ENCODE measurements at regions not wholly inside any gene's neighbourhood (a gene's known extent, or its start where the extent isn't known, plus 50 kb on each side); places are given as distances from the start of the nearest gene placed in this dataset.

- no peak overlapping the region for H3K9ac ChIP-seq (ENCODE audit: insufficient read depth, low read length, poor library complexity, severe bottlenecking)
- TF ChIP-seq CTCF (IDR thresholded peaks at IDR 0.05), result no peak
- no peak overlapping the region for H2AFZ ChIP-seq (ENCODE audit: insufficient read depth, low read depth, low read length, poor library complexity, severe bottlenecking)
- no peaks in the 10 kb centered on the region for H3K9me3 ChIP-seq (replicated peaks in 1 of 2; ENCODE audit: control insufficient read depth in 1 of 2, insufficient read depth in 1 of 2, low read length in 2 of 2)
- no peak overlapping the region for H3K4me3 ChIP-seq (replicated peaks in 1 of 3; ENCODE audit: low read depth in 2 of 3, low read length in 3 of 3)
- Mint-ChIP-seq H3K36me3 (no peaks in the 10 kb centered on the region), H3K27me3 (ENCODE audit: low read depth in 3 of 3) (peaks cover 0 to 8% (median 7%) of the 10 kb centered on the region in 3 donors), H3K4me1 (no peaks in the 10 kb centered on the region), H3K4me3 (no peak overlapping the region), H3K9me3 (peaks cover 0 to 3% (median 0%) of the 10 kb centered on the region in 7 donors), H3K27ac (no peak overlapping the region)
- H3K27ac ChIP-seq (ENCODE audit: low read depth in 1 of 2, low read length in 2 of 2), result no peak overlapping the region
- no peaks in the 10 kb centered on the region for H3K79me2 ChIP-seq (ENCODE audit: insufficient read depth, low read length)
- intact Hi-C loops (cut with micrococcal nuclease), result no loop called here
- H3K4me1 ChIP-seq (ENCODE audit: control insufficient read depth in 1 of 2, insufficient read depth in 2 of 2, low read length in 2 of 2), result no peaks in the 10 kb centered on the region
- no peak overlapping the region for H3K4me2 ChIP-seq (replicated peaks; ENCODE audit: extremely low read depth, low read length, poor library complexity, severe bottlenecking)
- H4K20me1 ChIP-seq (ENCODE audit: insufficient read depth, low read length), result no peaks in the 10 kb centered on the region
- 88% methylated on average over 1 of the region's 2 CpGs for WGBS (ENCODE audit: insufficient coverage)
- H3K36me3 ChIP-seq (replicated peaks in 1 of 2; ENCODE audit: control insufficient read depth in 1 of 2, insufficient read depth in 2 of 2, low read length in 2 of 2), result no peaks in the 10 kb centered on the region
- H3K27me3 ChIP-seq (ENCODE audit: control insufficient read depth in 2 of 2, insufficient read depth in 2 of 2, low read length in 2 of 2), result peaks cover 0 to 5% of the 10 kb centered on the region in 2 donors
- no peak for DNase-seq
These were observed 223.8 kb upstream of the CLINT1 start for GRCh38 chr5:158082696-158083287.

GRCh38 chr5:158080112-158080511 is 221.2 kb upstream of the CLINT1 start:
- Histone ChIP-seq H3K36me3 (replicated peaks in 1 of 2; ENCODE audit: control insufficient read depth in 1 of 2, insufficient read depth in 2 of 2, low read length in 2 of 2) (no peaks in the 10 kb centered on the region), H3K4me1 (ENCODE audit: control insufficient read depth in 1 of 2, insufficient read depth in 2 of 2, low read length in 2 of 2) (no peaks in the 10 kb centered on the region), H3K9me3 (replicated peaks in 1 of 2; ENCODE audit: control insufficient read depth in 1 of 2, insufficient read depth in 1 of 2, low read length in 2 of 2) (no peaks in the 10 kb centered on the region), H2AFZ (ENCODE audit: insufficient read depth, low read depth, low read length, poor library complexity, severe bottlenecking) (no peak overlapping the region), H3K79me2 (ENCODE audit: insufficient read depth, low read length) (no peaks in the 10 kb centered on the region), H4K20me1 (ENCODE audit: insufficient read depth, low read length) (no peaks in the 10 kb centered on the region), H3K27ac (ENCODE audit: low read depth in 1 of 2, low read length in 2 of 2) (no peak overlapping the region), H3K9ac (ENCODE audit: insufficient read depth, low read length, poor library complexity, severe bottlenecking) (no peak overlapping the region), H3K27me3 (ENCODE audit: control insufficient read depth in 2 of 2, insufficient read depth in 2 of 2, low read length in 2 of 2) (peaks cover 0 to 2% of the 10 kb centered on the region in 2 donors), H3K4me2 (replicated peaks; ENCODE audit: extremely low read depth, low read length, poor library complexity, severe bottlenecking) (no peak overlapping the region), H3K4me3 (replicated peaks in 1 of 3; ENCODE audit: low read depth in 2 of 3, low read length in 3 of 3) (no peak overlapping the region)
- peaks cover 5% of the 10 kb centered on the region for H3K4me1 Mint-ChIP-seq
- intact Hi-C loops (cut with micrococcal nuclease), result no loop called here
- DNase-seq, result no peak
- H3K9me3 Mint-ChIP-seq, result peaks cover 0 to 3% (median 0%) of the 10 kb centered on the region in 7 donors
- no peaks in the 10 kb centered on the region for H3K36me3 Mint-ChIP-seq
- no peak for TF ChIP-seq CTCF (IDR thresholded peaks at IDR 0.05)
- no peak overlapping the region for H3K4me3 Mint-ChIP-seq
- peaks cover 0 to 8% (median 4%) of the 10 kb centered on the region in 3 donors for H3K27me3 Mint-ChIP-seq (ENCODE audit: low read depth in 3 of 3)
- 100% methylated on average over 1 of the region's 1 CpG for WGBS (ENCODE audit: insufficient coverage)
- H3K27ac Mint-ChIP-seq, result no peak overlapping the region
